Caco-2 (cell line): ENCODE measurements at regions not wholly inside any gene's neighbourhood (a gene's known extent, or its start where the extent isn't known, plus 50 kb on each side); places are given as distances from the start of the nearest gene placed in this dataset.

Experiments
- BruUV-seq: library from RNA; stranded (reverse); fragments of 400-500 nt; replicated peaks from 2 replicates; lab custom pipeline; 2021; lab: Mats Ljungman, UMichigan
- CTCF ChIA-PET: fragments of 300-600 bp; sonication (Branson Sonifier 250); formaldehyde crosslinking; loops from one replicate; lab custom pipeline; 2022; ENCODE audit warnings: antibody characterized with exemption; lab: Charles Lee
- POLR2A ChIA-PET: fragments of 300-600 bp; sonication (Branson Sonifier 250); formaldehyde crosslinking; loops from one replicate; lab custom pipeline; 2022; ENCODE audit warnings: antibody characterized with exemption; lab: Charles Lee
- DNase-seq, 2 experiments: peaks; one replicate each; pipeline versions ENCODE4 v3.0.0 to v3.0.0-alpha.2; 2020 to 2022
- H3K27me3 ChIP-seq: replicated peaks from 2 replicates; pipeline ENCODE4 v1.6.0; 2011; ENCODE audit warnings: low read length; ENCODE audit not compliant: control insufficient read depth, insufficient read depth
- H3K36me3 ChIP-seq: 2 replicates; pipeline ENCODE4 v1.5.1; 2011; ENCODE audit warnings: low read length; ENCODE audit not compliant: control insufficient read depth, insufficient read depth
- H3K4me1 ChIP-seq: fragments of 250-450 bp; sonication (Bioruptor Pico); 2 replicates; pipeline ENCODE4 v1.5.1; 2020; ENCODE audit warnings: mild to moderate bottlenecking
- H3K4me3 ChIP-seq: 2 replicates; pipeline ENCODE4 v1.5.1; 2011; ENCODE audit warnings: low read depth, mild to moderate bottlenecking, control low read depth, low read length
- H3K9me3 ChIP-seq: fragments of 250-450 bp; sonication (Bioruptor Pico); 2 replicates; pipeline ENCODE4 v1.5.1; 2020; ENCODE audit warnings: mild to moderate bottlenecking, moderate library complexity
- H3K27ac Mint-ChIP-seq: one replicate; pipeline ENCODE4 v1.8.0; 2022; ENCODE audit warnings: mixed read lengths; ENCODE audit not compliant: unreplicated experiment
- H3K27me3 Mint-ChIP-seq: one replicate; pipeline ENCODE4 v1.8.0; 2022; ENCODE audit warnings: mixed read lengths; ENCODE audit not compliant: insufficient read depth, unreplicated experiment
- H3K36me3 Mint-ChIP-seq: one replicate; pipeline ENCODE4 v1.8.0; 2022; ENCODE audit warnings: mild to moderate bottlenecking, mixed read lengths; ENCODE audit not compliant: insufficient read depth, unreplicated experiment
- H3K4me1 Mint-ChIP-seq: one replicate; pipeline ENCODE4 v1.8.0; 2022; ENCODE audit warnings: low read depth, mixed read lengths; ENCODE audit not compliant: unreplicated experiment
- H3K4me3 Mint-ChIP-seq: one replicate; pipeline ENCODE4 v1.8.0; 2022; ENCODE audit warnings: mild to moderate bottlenecking, moderate library complexity, mixed read lengths; ENCODE audit not compliant: unreplicated experiment
- H3K9me3 Mint-ChIP-seq: one replicate; pipeline ENCODE4 v1.8.0; 2022; ENCODE audit warnings: mixed read lengths; ENCODE audit not compliant: unreplicated experiment
- CTCF ChIP-seq, 2 experiments: fragments of 200-600 bp in 1 of 2; IDR thresholded peaks; 1 replicate in 1 of 2; 2 replicates in 1 of 2; pipeline versions ENCODE4 v1.5.1 to v1.8.0; 2011 to 2022; ENCODE audit warnings: antibody characterized with exemption in 1 of 2, control low read depth in 1 of 2, inconsistent platforms in 1 of 2, low read depth in 1 of 2, low read length in 1 of 2, mild to moderate bottlenecking in 1 of 2, moderate library complexity in 1 of 2; ENCODE audit not compliant: insufficient read depth in 1 of 2, severe bottlenecking in 1 of 2, unreplicated experiment in 1 of 2
- intact Hi-C: fragments of 100-400 bp; cut with micrococcal nuclease; formaldehyde crosslinking; loops from one replicate; pipeline ENCODE4 v1.10.0; 2022; ENCODE audit not compliant: unreplicated experiment

GRCh38 chr20:11550657-11551338 lies 366.9 kb upstream of the BTBD3 start:
- intact Hi-C loops: no loop called here
- POLR2A ChIA-PET: no interaction called here
- TF ChIP-seq CTCF (IDR thresholded peaks at IDR 0.05; ENCODE audit: insufficient read depth in 1 of 2, low read depth in 1 of 2, low read length in 1 of 2, severe bottlenecking in 1 of 2, unreplicated experiment in 1 of 2): no peak
- no peaks in the 10 kb centered on the region for H3K9me3 ChIP-seq
- H3K36me3 ChIP-seq: no peaks in the 10 kb centered on the region
- H3K4me3 Mint-ChIP-seq: no peak overlapping the region
- H3K27me3 ChIP-seq: no peaks in the 10 kb centered on the region
- H3K36me3 Mint-ChIP-seq: no peaks in the 10 kb centered on the region
- no peaks in the 10 kb centered on the region for H3K4me1 ChIP-seq
- BruUV-seq: no TSS peak
- no peak for DNase-seq
- H3K4me3 ChIP-seq: no peak overlapping the region
- H3K9me3 Mint-ChIP-seq: no peaks in the 10 kb centered on the region
- CTCF ChIA-PET: no interaction called here
- H3K4me1 Mint-ChIP-seq: no peaks in the 10 kb centered on the region
- no peak overlapping the region for H3K27ac Mint-ChIP-seq
- H3K27me3 Mint-ChIP-seq: peaks cover 3% of the 10 kb centered on the region

GRCh38 chr20:11551479-11551878 lies 366.2 kb upstream of the BTBD3 start:
- no peak for DNase-seq
- no peaks in the 10 kb centered on the region for H3K4me1 Mint-ChIP-seq
- H3K9me3 ChIP-seq: no peaks in the 10 kb centered on the region
- BruUV-seq: no TSS peak
- peaks cover 3% of the 10 kb centered on the region for H3K27me3 Mint-ChIP-seq
- no peak overlapping the region for H3K4me3 ChIP-seq
- H3K36me3 Mint-ChIP-seq: no peaks in the 10 kb centered on the region
- no peaks in the 10 kb centered on the region for H3K9me3 Mint-ChIP-seq
- intact Hi-C loops: no loop called here
- H3K4me3 Mint-ChIP-seq: no peak overlapping the region
- no peak for TF ChIP-seq CTCF (IDR thresholded peaks at IDR 0.05; ENCODE audit: insufficient read depth in 1 of 2, low read depth in 1 of 2, low read length in 1 of 2, severe bottlenecking in 1 of 2, unreplicated experiment in 1 of 2)
- POLR2A ChIA-PET: no interaction called here
- H3K27me3 ChIP-seq: no peaks in the 10 kb centered on the region
- CTCF ChIA-PET: no interaction called here
- no peak overlapping the region for H3K27ac Mint-ChIP-seq
- no peaks in the 10 kb centered on the region for H3K4me1 ChIP-seq
- no peaks in the 10 kb centered on the region for H3K36me3 ChIP-seq

GRCh38 chr20:11553603-11554002 lies 364.1 kb upstream of the BTBD3 start:
- H3K27ac Mint-ChIP-seq: no peak overlapping the region
- BruUV-seq: no TSS peak
- H3K9me3 Mint-ChIP-seq: no peaks in the 10 kb centered on the region
- Histone ChIP-seq H3K4me3 (no peak overlapping the region), H3K9me3 (no peaks in the 10 kb centered on the region), H3K36me3 (no peaks in the 10 kb centered on the region), H3K27me3 (no peaks in the 10 kb centered on the region), H3K4me1 (no peaks in the 10 kb centered on the region)
- POLR2A ChIA-PET: no interaction called here
- H3K27me3 Mint-ChIP-seq: peaks cover 3% of the 10 kb centered on the region
- no peaks in the 10 kb centered on the region for H3K36me3 Mint-ChIP-seq
- DNase-seq: peak in 1 of 2 experiments; percentile 12
- no peak overlapping the region for H3K4me3 Mint-ChIP-seq
- CTCF ChIA-PET: no interaction called here
- intact Hi-C loops: no loop called here
- peak; percentile 8 to 18 for TF ChIP-seq CTCF (IDR thresholded peaks at IDR 0.05; ENCODE audit: insufficient read depth in 1 of 2, low read depth in 1 of 2, low read length in 1 of 2, severe bottlenecking in 1 of 2, unreplicated experiment in 1 of 2)
- H3K4me1 Mint-ChIP-seq: no peaks in the 10 kb centered on the region
